GM19035 (cell line): ENCODE measurements at regions not wholly inside any gene's neighbourhood (a gene's known extent, or its start where the extent isn't known, plus 50 kb on each side); places are given as distances from the start of the nearest gene placed in this dataset.
"Not testable (repeated sequence)": the region's sequence is repeated elsewhere in the genome, so short reads cannot be mapped to it uniquely, and the experiment has no call there.

ENCODE experiments used
- ATAC-seq: cut with Tn5 transposase; IDR thresholded peaks from one replicate; pipeline ENCODE4 v1.9.1; 2021; ENCODE audit not compliant: unreplicated experiment

DNA sequence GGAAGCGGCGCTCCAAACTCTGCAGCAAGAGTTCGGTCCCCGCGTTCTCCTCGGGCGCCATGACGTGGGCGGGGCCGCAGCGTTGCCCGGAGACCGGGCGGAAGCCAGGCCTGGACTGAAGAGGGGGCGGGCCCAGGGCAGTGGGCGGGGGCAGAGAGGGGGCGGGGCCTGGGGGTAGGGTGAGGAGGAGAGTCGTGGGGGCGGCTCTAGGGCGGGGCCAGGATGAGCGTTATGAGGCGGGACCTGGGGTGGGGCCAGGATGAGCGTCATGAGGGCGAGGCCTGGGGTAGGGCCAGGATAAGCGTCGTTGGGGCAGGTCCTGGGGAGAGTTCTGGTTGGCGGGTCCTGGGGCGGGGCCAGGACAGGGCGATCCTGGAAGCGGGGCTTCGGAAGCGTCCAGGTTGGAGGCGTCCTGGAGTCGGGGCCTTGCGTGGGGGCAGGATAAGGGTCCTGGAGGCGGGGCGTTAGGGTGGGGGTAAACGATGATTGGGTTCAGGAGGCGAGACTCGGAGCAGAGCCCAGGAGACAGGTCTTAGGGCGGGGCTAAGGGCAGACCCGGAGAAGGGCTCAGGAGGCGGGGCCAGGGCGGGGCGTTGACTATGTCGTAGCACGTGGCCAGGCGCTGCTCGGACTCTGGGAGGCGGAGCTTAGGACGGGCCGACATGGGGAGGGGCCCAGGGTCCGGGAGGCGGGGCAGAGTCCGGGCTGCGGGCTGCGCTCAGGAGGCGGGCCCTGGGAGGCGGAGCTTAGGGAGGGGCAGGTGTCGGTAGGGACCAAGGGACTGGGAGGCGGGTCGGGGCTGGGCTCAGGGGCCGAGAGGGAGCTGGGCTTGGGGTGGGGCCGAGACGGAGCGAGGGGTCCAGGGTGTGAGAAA, 131.1 kb upstream of the ALDH3B2 start:
- ATAC-seq = peak; percentile 96

DNA sequence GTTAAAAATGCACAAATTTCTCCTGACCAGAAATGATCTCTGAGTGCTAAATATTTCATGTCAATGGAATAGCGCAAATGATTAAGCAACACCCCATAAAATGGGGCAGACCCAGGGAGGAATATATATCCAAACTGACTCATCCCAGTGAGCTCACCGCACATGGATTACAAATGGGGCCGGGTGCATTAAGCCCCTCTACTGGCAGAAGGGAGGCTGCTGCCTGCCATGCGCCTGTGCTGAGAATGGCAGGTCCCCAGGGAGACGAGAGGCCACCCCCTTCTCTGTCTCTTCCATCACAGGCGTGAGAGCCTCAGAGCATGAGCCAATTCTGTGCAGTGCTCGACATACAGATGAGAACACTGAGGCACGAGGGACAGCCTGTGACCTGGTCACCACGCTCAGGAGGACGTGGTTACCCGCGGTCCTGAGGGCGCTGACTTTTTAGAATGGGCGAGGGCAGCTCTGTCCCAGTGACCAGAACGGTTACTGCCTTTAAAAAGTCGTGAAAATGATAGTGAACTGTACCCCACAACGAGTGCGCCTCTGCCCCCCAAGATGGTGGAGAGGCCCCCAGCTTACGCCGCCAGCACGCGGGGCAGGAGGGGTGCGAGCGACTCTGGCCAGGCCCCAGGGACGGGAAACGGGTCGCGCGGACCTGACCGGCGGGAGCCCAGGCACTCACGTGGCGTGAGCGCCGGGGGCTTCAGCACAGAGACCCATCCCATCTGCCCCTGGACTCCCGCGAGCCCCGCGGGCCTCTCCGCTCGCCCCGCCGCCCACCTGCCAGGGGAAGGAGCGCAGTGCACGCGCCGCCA, 130.2 kb upstream of the ALDH3B2 start:
- ATAC-seq = not testable (repeated sequence)

DNA sequence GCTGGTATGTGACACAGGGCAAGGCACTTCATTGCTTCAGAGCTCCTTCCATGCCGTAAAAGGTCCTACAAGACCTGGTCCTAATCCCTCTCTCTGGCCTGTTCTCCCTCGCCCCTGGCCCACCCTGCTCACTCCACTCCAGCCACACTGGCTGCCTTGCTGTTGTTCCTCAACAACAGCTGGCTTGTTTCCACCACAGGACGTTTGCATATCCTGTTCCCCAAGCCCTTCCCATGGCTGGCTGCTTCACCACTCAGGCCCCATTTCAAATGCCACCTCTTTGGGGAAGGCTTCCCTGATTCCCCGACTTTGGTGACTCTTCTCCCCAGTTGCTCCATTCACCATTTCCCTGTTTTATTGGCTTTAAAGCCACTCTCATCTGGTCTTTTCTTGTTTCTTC, 129.1 kb upstream of the ALDH3B2 start:
- ATAC-seq = not testable (repeated sequence)

GRCh38 chr11:67803055-67803454, 128.6 kb upstream of the ALDH3B2 start:
- not testable (repeated sequence) for ATAC-seq

DNA sequence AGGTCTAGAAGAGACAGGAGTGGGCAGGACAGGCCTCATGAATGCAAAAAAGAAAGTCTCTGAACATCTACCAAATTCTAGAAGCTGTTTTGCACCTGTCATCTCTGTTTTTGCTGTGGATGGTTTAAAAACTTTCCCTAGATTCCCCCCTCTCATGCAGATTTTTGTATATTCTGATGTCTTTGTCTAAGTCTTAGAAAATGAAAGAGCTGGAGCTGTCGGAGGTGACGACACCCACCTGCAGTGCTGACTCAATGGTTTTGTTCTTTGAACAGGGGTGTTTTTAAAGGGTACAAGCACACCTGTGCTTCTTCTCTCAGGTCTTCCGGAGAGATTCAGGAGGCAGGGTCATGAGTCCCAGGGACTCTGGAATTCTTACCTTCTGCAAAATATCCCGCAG, 128.2 kb upstream of the ALDH3B2 start:
- ATAC-seq = not testable (repeated sequence)

GRCh38 chr11:67801397-67801796, 127.0 kb upstream of the ALDH3B2 start:
- not testable (repeated sequence) for ATAC-seq

DNA sequence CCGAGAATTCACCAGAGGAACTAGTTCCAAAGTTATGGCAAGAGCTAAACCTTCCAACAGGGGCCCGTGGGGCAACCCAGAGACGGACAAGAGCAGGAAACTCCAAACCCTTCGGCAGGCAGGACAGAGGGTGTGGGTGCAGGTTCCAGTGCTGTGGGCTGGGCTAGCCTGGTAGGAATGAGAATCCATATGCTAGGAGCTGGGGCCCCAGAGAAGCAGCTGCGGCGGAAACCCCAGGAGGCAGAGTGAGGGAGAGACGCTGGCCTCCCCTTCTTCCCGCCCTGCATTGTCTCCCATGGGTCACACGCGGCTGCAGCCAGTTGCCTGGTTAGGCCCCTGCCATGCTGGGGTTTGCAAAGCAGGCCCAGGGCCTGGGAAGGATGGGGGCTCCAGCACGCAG, 126.2 kb upstream of the ALDH3B2 start:
- not testable (repeated sequence) for ATAC-seq

- ATAC-seq = not testable (repeated sequence)
Observed at GRCh38 chr11:67799808-67800207, 125.4 kb upstream of the ALDH3B2 start.

GRCh38 chr11:67797726-67798521, 123.5 kb upstream of the ALDH3B2 start:
- ATAC-seq = not testable (repeated sequence)

DNA sequence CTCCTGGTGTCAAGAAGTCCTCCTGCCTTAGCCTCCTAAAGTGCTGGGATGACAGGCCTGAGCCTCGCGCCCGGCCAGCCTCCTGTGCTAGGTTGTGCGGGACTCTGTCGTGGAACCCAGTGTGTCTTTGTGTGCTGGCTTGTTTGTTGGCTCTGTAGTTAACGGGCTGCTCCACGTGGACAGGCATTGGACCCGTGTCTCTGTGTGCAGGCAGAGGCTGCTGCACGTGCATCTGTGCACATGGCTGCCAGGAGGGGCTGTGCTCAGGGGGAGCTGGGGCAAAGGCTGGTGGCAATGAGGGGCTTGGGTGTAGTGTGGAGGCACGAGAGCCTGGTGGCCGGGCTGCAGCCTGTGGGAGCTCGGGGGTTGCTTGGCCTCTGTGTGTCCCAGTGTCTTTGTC, 121.3 kb upstream of the ALDH3B2 start:
- ATAC-seq = no peak

DNA sequence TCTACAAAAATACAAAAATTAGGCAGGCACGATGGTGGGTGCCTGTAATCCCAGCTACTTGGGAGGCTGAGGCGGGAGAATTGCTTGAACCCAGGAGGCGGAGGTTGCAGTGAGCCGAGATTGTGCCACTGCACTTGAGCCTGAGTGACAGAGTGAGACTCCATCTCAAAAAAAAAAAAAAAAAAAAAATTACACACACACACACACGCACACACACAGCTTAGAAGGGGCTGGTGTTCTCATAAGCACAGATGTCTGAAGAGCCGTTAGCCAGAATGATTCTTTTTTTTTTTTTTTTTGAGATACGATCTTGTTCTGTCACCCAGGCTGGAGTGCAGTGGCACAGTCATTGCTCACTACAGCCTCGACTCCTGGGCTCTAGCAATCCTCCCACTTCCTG, 119.3 kb upstream of the ALDH3B2 start:
- ATAC-seq = not testable (repeated sequence)

- ATAC-seq = not testable (repeated sequence)
Observed at GRCh38 chr11:67792273-67792990, 118.0 kb upstream of the ALDH3B2 start.

- not testable (repeated sequence) for ATAC-seq
Observed at GRCh38 chr11:67791598-67792170, 117.3 kb upstream of the ALDH3B2 start.

DNA sequence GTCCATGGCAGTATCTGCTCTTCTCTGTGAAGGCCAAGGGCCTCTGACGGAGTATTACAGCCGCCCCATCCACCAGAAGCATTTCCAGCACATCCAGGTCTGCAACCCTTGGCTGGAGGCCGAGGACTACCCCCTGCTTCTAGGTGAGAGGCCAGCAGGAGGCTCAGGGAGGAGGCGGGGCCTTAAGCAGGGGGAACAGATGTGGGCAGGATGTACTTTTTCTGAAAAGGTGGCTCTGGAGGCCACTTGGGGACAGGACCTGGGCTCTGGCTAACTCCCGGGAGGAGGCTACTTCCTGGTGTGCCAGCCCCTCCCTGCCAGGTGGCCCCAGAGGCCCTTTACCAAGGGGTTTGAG, 113.9 kb upstream of the ALDH3B2 start:
- ATAC-seq = not testable (repeated sequence)

DNA sequence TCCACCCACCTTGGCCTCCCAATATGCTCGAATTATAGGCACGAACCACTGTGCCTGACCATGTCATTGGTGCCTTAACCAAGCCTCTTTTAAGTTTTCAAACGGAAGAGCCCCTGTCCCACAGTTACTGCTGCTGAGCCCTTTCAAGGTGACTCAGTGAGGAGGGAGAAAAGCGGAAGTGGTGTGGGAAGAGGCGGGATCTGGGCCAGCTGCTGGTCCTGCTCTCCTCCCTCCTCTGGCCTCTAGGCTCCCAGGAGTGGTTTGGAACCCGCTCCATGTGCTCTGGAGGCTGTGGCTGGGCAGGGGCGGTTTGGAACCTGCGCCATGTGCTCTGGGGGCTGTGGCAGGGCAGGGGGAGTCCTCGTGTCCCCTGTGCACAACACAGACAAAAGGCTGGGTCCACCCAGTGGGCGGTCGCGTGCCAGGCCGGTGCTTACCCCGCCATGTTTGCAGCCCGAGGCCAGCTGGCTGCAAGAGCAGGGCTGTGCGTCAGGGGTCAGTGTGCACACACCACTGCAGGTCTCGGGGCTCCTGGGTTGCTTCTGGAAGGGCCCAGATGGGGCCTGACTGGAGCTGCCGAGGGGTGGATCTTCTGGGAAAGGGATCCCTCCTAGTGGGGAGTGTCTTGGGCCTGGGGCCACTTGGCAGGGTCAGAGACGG, 113.4 kb upstream of the ALDH3B2 start:
- ATAC-seq = not testable (repeated sequence)

- not testable (repeated sequence) for ATAC-seq
Observed at GRCh38 chr11:67781967-67782366, 107.5 kb upstream of the ALDH3B2 start.

GRCh38 chr11:67781506-67781905, 107.1 kb upstream of the ALDH3B2 start:
- ATAC-seq = not testable (repeated sequence)

DNA sequence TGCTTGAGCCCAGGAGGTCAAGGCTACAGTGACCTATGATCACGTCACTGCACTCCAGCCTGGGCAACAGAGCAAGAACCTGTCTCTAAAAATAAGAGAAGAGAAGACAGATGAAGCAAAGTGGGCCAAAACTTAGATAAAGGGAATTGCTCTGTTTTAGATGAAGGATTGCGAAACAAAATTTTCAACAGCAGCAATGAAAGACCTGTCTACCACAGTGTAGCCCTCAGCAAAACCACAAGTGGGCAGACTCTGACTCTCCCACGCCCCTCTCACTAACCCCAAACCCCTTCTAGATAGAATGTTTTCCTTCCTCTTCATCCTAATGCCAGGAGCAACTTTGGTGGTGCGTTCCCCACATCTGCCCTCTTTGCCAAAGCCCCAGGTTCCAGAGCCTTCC, 105.6 kb upstream of the ALDH3B2 start:
- no peak for ATAC-seq

GRCh38 chr11:67779189-67779875, 104.9 kb upstream of the ALDH3B2 start:
- not testable (repeated sequence) for ATAC-seq
